22Rv1 (cell line): ENCODE measurements at regions not wholly inside any gene's neighbourhood (a gene's known extent, or its start where the extent isn't known, plus 50 kb on each side); places are given as distances from the start of the nearest gene placed in this dataset.

Source experiments
- CTCF ChIP-seq: fragments of 450-650 bp; IDR thresholded peaks from 2 replicates; pipeline ENCODE4 v1.5.1; 2017; ENCODE audit warnings: mild to moderate bottlenecking
- ZFX ChIP-seq: fragments of 450-650 bp; IDR thresholded peaks from 2 replicates; pipeline ENCODE4 v1.6.1; 2017; ENCODE audit warnings: antibody characterized with exemption, borderline replicate concordance

GRCh38 chr13:72180253-72180952 is 313.4 kb upstream of the DACH1 start:
- TF ChIP-seq CTCF (no peak), ZFX (no peak)
